Panc1 (cell line): ENCODE measurements at regions not wholly inside any gene's neighbourhood (a gene's known extent, or its start where the extent isn't known, plus 50 kb on each side); places are given as distances from the start of the nearest gene placed in this dataset.

Experiments
- ATAC-seq: fragments of 200-7000 bp; cut with Tn5 transposase; 2 replicates; pipeline ENCODE4 v1.9.1; 2020; ENCODE audit warnings: mild to moderate bottlenecking, moderate library complexity
- BruUV-seq: library from RNA; stranded (reverse); fragments of 400-500 nt; replicated peaks from 2 replicates; lab custom pipeline; 2021; lab: Mats Ljungman, UMichigan
- CTCF ChIA-PET: fragments of 300-600 bp; sonication (Branson Sonifier 250); formaldehyde crosslinking; loops from one replicate; lab custom pipeline; 2022; ENCODE audit warnings: antibody characterized with exemption; lab: Charles Lee
- POLR2A ChIA-PET: fragments of 300-600 bp; sonication (Branson Sonifier 250); formaldehyde crosslinking; loops from one replicate; lab custom pipeline; 2022; ENCODE audit warnings: antibody characterized with exemption; lab: Charles Lee
- DNase-seq: peaks from one replicate; pipeline ENCODE4 v3.0.0-alpha.2; 2010; ENCODE audit warnings: low read depth, low spot score
- H3K27ac ChIP-seq: 2 replicates; pipeline ENCODE4 v1.5.1; 2011; ENCODE audit warnings: mild to moderate bottlenecking, low read length, inconsistent platforms
- H3K27me3 ChIP-seq: fragments of 200-500 bp; sonication (Bioruptor generic); 2 replicates; pipeline ENCODE4 v1.6.0; 2014; ENCODE audit warnings: low read length, inconsistent platforms; ENCODE audit not compliant: control insufficient read depth, insufficient read depth
- H3K36me3 ChIP-seq: fragments of 200-500 bp; sonication (Bioruptor generic); 2 replicates; pipeline ENCODE4 v1.5.1; 2014; ENCODE audit warnings: inconsistent platforms, mild to moderate bottlenecking, low read length, moderate library complexity; ENCODE audit not compliant: control insufficient read depth, insufficient read depth
- H3K4me1 ChIP-seq: 2 replicates; pipeline ENCODE4 v1.5.1; 2011; ENCODE audit warnings: inconsistent platforms, mild to moderate bottlenecking, low read length, moderate library complexity; ENCODE audit not compliant: control insufficient read depth, insufficient read depth
- H3K4me3 ChIP-seq, 2 experiments: 2 replicates each; pipeline ENCODE4 v1.5.1; 2011 to 2012; ENCODE audit warnings: low read depth in 2 of 2, low read length in 2 of 2, mild to moderate bottlenecking in 2 of 2, inconsistent platforms in 1 of 2, moderate library complexity in 1 of 2
- H3K9me3 ChIP-seq: fragments of 200-500 bp; sonication (Bioruptor generic); 2 replicates; pipeline ENCODE4 v1.5.1; 2014; ENCODE audit warnings: low read depth, mild to moderate bottlenecking, inconsistent platforms, low read length, moderate library complexity; ENCODE audit not compliant: control insufficient read depth, insufficient read depth
- POLR2AphosphoS5 ChIP-seq: IDR thresholded peaks from 2 replicates; pipeline ENCODE4 v1.6.1; 2012; ENCODE audit warnings: mild to moderate bottlenecking, low read depth, low read length, moderate library complexity
- REST ChIP-seq, 2 experiments: IDR thresholded peaks; 2 replicates each; pipeline ENCODE4 v1.6.1; 2011 to 2012; ENCODE audit warnings: low read depth in 2 of 2, control low read depth in 1 of 2, low read length in 1 of 2, mild to moderate bottlenecking in 1 of 2, moderate library complexity in 1 of 2; ENCODE audit not compliant: insufficient read depth in 1 of 2
- SIN3A ChIP-seq: IDR thresholded peaks from 2 replicates; pipeline ENCODE4 v1.6.1; 2012; ENCODE audit warnings: low read depth, mild to moderate bottlenecking, low read length, moderate library complexity, borderline replicate concordance; ENCODE audit not compliant: insufficient read depth
- TCF7L2 ChIP-seq: IDR thresholded peaks from 2 replicates; pipeline ENCODE4 v1.6.1; 2011; ENCODE audit warnings: mild to moderate bottlenecking, low read depth, low read length, inconsistent platforms
- in situ Hi-C: cut with HindIII; loops from 2 replicates; pipeline ENCODE4 v1.10.0; 2016; ENCODE audit warnings: low sequenced_read_pairs, low pct_unique_long_range_greater_than_20kb
- intact Hi-C: fragments of 100-400 bp; cut with micrococcal nuclease; formaldehyde crosslinking; loops from one replicate; pipeline ENCODE4 v1.10.0; 2022; ENCODE audit not compliant: unreplicated experiment
- TF ChIP-seq, protein P1 (sequence below): fragments of 450-650 bp; IDR thresholded peaks from 2 replicates; pipeline ENCODE4 v1.5.1; 2017; ENCODE audit warnings: mild to moderate bottlenecking

- Histone ChIP-seq H3K4me3 (no peak overlapping the region), H3K27me3 (no peaks in the 10 kb centered on the region), H3K36me3 (no peaks in the 10 kb centered on the region), H3K4me1 (no peaks in the 10 kb centered on the region), H3K27ac (no peak overlapping the region), H3K9me3 (no peaks in the 10 kb centered on the region)
- intact Hi-C loops, result no loop called here
- no TSS peak for BruUV-seq
- DNase-seq (no peak), ATAC-seq (no peak)
- POLR2A ChIA-PET, result no interaction called here
- CTCF ChIA-PET, result no interaction called here
- no peak for TF ChIP-seq SIN3A
- no peak for TF ChIP-seq POLR2AphosphoS5
- TF ChIP-seq, protein P1, sequence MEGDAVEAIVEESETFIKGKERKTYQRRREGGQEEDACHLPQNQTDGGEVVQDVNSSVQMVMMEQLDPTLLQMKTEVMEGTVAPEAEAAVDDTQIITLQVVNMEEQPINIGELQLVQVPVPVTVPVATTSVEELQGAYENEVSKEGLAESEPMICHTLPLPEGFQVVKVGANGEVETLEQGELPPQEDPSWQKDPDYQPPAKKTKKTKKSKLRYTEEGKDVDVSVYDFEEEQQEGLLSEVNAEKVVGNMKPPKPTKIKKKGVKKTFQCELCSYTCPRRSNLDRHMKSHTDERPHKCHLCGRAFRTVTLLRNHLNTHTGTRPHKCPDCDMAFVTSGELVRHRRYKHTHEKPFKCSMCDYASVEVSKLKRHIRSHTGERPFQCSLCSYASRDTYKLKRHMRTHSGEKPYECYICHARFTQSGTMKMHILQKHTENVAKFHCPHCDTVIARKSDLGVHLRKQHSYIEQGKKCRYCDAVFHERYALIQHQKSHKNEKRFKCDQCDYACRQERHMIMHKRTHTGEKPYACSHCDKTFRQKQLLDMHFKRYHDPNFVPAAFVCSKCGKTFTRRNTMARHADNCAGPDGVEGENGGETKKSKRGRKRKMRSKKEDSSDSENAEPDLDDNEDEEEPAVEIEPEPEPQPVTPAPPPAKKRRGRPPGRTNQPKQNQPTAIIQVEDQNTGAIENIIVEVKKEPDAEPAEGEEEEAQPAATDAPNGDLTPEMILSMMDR, result no peak
- TF ChIP-seq REST (IDR thresholded peaks at IDR 0.05; ENCODE audit: insufficient read depth in 1 of 2, low read depth in 2 of 2, low read length in 1 of 2), result no peak
- no peak for TF ChIP-seq TCF7L2
- in situ Hi-C loops, result no loop called here
Observed at GRCh38 chr4:45353161-45353560, 626.8 kb upstream of the GNPDA2 start.

GRCh38 chr4:45350438-45350837 is 624.1 kb upstream of the GNPDA2 start:
- DNase-seq (no peak), ATAC-seq (no peak)
- H3K9me3 ChIP-seq, result no peaks in the 10 kb centered on the region
- CTCF ChIA-PET, result no interaction called here
- no peaks in the 10 kb centered on the region for H3K27me3 ChIP-seq
- H3K27ac ChIP-seq, result no peak overlapping the region
- H3K36me3 ChIP-seq, result no peaks in the 10 kb centered on the region
- TF ChIP-seq POLR2AphosphoS5 (no peak), TCF7L2 (no peak), REST (IDR thresholded peaks at IDR 0.05; ENCODE audit: insufficient read depth in 1 of 2, low read depth in 2 of 2, low read length in 1 of 2) (no peak), SIN3A (no peak)
- TF ChIP-seq, protein P1, result no peak
- H3K4me3 ChIP-seq, result peak overlapping the region in 1 of 2 experiments; percentile 11; a peak in 1 of 4 replicates
- intact Hi-C loops (no loop called here), in situ Hi-C loops (no loop called here)
- no peaks in the 10 kb centered on the region for H3K4me1 ChIP-seq
- no TSS peak for BruUV-seq
- POLR2A ChIA-PET, result no interaction called here
